Breast epithelium (tissue), 3 donors: ENCODE measurements at regions not wholly inside any gene's neighbourhood (a gene's known extent, or its start where the extent isn't known, plus 50 kb on each side); places are given as distances from the start of the nearest gene placed in this dataset.

ENCODE experiments used
- POLR2A ChIP-seq: fragments of 450-650 bp; IDR thresholded peaks from one replicate; pipeline ENCODE4 v1.6.1; 2016; ENCODE audit warnings: antibody characterized with exemption, mild to moderate bottlenecking, moderate library complexity
- TF ChIP-seq, protein P1 (sequence below), 3 donors: fragments of 450-650 bp; IDR thresholded peaks; one replicate each; pipeline ENCODE4 v1.5.1; 2016 to 2017; ENCODE audit warnings: antibody characterized with exemption in 3 of 3, mild to moderate bottlenecking in 3 of 3, moderate library complexity in 3 of 3

DNA sequence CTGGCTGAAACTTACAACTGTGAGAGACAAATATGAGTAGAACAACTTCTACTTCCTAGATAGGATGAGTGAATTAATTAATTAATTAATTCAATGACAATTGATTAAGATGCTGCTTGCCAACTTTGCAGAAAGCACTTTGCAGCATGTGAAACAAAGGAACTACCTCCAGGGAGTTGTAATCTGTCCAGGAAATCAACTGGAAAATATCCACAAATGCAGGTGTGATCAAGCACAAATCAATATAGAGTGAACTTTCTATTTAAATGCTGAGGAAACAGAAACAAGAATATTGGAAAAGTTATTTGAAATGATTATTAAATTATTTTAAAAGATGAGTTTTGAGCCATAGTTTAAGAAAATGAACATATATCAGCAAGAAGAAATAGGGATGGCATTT is 163.9 kb upstream of the ARID2 start:
- TF ChIP-seq, protein P1, sequence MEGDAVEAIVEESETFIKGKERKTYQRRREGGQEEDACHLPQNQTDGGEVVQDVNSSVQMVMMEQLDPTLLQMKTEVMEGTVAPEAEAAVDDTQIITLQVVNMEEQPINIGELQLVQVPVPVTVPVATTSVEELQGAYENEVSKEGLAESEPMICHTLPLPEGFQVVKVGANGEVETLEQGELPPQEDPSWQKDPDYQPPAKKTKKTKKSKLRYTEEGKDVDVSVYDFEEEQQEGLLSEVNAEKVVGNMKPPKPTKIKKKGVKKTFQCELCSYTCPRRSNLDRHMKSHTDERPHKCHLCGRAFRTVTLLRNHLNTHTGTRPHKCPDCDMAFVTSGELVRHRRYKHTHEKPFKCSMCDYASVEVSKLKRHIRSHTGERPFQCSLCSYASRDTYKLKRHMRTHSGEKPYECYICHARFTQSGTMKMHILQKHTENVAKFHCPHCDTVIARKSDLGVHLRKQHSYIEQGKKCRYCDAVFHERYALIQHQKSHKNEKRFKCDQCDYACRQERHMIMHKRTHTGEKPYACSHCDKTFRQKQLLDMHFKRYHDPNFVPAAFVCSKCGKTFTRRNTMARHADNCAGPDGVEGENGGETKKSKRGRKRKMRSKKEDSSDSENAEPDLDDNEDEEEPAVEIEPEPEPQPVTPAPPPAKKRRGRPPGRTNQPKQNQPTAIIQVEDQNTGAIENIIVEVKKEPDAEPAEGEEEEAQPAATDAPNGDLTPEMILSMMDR (IDR thresholded peaks at IDR 0.05): no peak
- TF ChIP-seq POLR2A: no peak
